DMS 273 (cell line): ENCODE measurements at regions not wholly inside any gene's neighbourhood (a gene's known extent, or its start where the extent isn't known, plus 50 kb on each side); places are given as distances from the start of the nearest gene placed in this dataset.
"Not testable (repeated sequence)": the region's sequence is repeated elsewhere in the genome, so short reads cannot be mapped to it uniquely, and the experiment has no call there.

Experiments used
- DNase-seq: peaks from one replicate; lab custom pipeline; 2025; ENCODE audit not compliant: unreplicated experiment; lab: John Stamatoyannopoulos, UW

DNA sequence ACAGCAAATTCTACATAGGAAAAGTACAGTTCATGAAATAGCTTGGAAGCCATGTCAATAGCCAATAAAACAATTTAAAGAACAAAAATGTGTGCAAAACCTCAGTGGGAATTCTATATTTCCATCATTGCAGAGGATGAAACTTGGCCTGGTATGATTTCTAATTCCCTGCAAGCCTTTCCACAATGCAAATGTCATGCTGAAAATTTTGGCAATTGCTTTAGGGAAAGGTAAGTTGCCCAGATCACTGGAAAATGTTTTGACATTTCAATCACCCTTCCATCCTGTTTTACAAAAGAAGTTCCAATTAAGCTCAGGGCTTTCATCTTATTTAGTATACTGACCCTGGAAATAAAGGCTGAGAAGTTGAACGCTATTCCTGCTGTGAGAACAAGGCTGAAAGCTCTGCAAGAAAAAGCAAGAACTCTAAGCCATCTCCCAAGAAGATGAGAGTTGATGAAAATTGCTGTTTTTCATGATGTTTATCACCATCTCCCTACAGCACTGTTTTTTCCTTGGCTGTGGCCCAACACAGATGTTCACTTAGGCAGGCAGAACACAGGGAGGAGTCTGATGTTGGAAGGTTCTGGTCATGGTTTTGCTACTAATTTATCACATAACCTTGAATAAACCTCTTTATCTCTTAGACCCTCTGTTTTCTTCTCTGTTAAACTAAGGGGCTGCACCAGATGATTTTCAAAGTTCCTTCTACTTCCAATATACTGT, 263.7 kb downstream of the KCTD12 start:
- DNase-seq: peak; percentile 62

DNA sequence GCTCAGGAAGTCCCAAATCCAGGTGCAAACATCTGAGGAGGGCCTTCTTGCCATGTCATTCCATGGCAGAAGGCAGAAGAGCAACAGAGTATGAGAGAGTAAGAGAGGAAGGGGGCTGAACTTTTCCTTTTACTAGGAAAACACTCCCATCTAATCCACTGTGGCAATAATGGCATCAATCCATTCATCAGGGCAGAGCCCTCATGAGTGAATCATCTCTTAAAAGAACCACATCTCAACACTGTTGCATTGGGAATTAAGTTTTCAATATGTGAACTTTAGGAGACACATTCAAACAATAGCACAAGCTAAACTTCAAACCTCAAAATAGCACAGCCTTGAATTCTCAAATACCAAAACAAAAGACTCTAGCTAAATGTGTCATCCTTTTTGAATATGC, 264.5 kb downstream of the KCTD12 start:
- DNase-seq: no peak

DNA sequence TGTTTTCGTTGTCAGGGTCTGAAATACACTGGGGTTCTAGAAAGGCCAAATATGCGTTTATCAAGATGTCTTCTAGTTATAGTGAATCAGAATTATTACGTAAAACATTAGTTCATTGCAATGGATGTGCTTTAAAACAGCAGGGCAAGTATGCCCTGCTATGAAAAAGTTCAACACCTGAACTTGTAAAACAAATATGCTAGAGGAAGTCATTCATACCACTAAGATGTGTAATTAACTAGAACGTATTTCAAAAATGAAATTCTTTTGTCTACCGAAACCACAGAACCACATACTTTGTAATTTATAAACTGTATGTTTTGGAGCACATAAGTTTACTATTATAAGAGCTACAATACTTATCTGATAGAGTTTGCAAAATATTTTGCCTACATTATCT, 266.2 kb downstream of the KCTD12 start:
- no peak for DNase-seq

DNA sequence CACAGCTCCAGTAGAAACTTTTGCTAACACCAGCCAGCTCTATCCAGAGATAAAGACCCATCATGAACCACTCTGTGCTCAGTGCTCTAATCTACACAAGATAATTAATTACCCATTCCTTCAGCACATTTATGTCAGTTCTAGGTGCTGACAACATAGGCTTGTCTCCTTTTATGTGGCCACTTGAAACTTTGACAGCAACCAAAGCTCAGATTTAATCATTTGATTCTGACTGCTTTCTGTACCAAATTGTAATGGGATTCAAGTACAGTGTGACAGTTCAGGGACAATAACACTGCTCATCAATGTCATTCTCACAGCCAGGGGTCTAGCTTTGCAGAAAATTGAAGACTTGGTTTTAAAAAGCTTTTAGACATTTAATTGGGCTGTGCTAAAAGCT, 266.6 kb downstream of the KCTD12 start:
- DNase-seq: no peak

DNA sequence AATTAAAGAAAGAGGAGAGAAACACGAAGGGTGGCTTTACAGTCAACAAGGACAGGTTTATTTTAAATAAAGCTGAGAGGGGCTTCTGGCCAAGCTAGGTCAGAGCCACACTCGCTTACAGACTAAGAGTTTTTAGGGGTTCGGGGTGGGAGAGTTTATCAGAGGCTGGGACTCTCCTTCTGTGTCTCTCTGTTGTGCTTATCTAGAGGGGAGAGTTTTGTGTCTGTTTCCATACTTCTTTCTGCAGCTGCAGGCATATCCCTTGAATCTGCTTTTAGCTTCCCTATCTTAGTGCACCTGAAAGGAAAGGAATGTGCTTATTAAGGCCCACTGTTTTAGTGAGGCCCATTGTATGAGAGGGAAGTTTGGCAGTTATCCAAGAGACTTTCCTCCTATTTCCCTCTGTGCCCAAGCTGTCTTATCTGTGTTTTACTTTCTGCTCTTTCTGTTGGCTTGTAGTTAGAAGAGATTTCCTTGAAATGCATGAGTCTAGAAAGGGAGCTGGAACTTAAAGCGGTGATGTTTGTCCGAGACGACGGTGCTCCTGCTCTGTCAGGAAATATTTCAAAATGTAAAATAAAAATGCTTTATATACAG, 275.3 kb downstream of the KCTD12 start:
- peak; percentile 14 for DNase-seq

DNA sequence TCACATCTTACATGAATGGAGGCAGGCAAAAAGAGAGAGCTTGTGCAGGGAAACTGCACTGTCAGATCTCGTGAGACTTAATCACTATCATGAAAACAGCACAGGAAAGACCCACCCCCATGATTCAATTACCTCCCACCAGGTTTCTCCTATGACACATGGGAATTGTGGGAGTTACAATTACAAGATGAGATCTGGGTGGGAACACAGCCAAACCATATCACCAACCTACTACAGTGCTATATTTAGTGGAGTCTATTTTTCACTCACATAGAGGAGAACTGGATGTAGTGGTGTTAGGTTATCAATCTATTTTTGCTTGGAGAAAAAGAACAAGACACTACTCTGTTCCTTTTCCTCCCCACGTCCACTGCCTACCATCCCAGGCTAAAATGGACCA, 276.6 kb downstream of the KCTD12 start:
- DNase-seq: no peak

DNA sequence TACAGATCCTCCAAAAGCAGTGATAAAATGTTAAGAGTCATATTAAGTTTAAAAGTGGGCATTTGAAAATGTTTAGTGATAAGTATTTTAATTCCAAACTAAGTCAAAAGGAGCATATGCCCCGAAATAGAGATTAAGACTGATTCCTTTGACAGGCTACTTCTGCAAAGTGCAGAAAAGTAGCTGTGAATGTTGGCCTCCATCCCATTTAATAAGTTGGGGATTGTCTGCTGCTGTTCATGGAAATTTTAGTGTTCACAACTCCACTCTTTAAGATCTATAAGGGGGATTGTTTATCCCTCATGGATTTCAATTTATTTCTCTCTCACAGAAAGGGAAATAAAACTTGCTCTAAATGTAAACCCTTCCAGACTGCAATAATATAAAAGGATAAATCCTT, 278.3 kb downstream of the KCTD12 start:
- no peak for DNase-seq

DNA sequence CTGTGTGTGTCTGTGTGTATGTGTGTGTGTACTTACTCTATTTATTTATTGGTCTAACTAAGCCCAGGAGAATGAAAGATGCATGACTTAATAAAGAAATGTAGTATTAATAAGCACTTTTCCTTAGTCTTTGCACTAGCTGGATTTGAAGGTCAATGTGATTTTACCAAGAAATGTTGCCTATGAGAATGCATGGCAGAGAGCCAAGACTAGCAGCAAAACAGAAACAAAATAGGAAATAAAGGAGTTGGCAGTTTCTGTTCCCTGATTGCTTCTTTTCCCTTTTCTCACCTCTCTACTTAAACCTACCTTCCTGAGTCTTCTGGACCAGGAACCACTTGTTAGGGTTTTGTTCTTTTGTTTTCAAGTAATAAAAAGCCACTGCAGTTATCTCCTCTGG, 286.1 kb downstream of the KCTD12 start:
- DNase-seq: peak; percentile 7

DNA sequence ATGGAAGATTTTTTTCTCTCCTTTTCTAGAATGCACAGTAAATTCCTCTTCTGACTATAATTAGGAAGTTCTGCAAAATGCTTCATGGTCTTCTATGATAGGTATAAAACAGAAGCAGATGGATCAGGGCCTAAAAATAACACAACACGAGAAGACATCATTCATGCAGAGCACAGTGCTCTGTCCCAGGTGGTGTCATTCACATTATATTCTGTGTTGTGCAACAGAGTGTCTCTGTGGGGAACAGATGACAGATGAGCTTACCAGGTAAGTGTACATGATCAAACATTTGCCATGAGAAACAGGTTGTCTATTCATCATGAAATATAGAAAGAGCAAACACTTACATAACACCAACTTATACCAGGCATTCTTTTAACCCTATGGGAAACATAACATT, 288.3 kb downstream of the KCTD12 start:
- no peak for DNase-seq

DNA sequence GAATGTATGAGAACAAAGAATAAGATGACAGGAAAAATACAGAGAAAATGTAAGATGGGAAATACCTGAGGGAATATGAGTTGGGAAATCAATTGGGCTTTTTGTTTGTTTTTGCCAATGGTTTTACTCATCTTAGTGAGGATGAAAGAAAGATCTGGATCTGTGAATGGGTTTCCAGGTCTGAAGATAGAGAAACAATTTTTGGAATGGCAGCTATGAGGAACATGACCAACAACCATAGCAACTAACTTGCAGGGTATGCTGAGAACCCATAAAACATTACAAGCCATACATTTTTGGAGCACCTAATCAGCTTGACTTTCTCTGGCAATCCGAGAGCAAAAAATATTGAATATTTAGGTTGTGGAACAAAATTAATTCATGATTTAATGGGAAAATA, 290.0 kb downstream of the KCTD12 start:
- DNase-seq: no peak

DNA sequence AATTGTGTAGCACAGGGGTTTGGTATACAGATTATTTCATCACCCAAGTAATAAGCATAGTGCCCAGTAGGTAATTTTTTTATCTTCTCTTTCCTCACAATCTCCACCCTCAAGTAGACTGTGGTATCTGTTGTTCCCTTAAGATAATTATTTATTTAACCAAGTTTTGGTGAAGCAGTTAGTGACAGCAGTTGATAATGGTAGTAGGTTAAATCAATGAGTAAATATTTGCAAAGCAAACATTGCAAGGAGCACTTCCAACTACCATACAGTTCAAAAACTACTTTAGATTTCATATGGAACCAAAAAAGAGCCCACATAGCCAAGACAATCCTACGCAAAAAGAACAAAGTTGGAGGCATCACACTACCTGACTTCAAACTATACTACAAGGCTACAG, 291.8 kb downstream of the KCTD12 start:
- DNase-seq: no peak

DNA sequence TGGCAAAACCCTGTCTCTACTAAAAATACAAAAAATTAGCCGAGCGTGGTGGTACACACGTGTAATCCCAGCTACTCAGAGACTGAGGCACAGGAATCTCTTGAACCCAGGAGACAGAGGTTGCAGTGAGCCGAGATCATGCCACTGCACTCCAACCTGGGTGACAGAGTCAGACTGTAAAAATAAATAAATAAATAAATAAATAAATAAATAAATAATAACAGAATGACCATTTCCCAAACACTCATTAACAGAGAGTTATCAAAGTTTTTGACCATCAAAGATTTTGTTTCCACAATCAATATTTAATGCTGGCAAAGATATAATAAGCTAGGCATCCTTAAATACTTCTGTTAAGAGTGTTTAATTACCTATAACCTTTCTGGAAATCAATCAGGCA, 299.4 kb downstream of the KCTD12 start:
- no peak for DNase-seq

DNA sequence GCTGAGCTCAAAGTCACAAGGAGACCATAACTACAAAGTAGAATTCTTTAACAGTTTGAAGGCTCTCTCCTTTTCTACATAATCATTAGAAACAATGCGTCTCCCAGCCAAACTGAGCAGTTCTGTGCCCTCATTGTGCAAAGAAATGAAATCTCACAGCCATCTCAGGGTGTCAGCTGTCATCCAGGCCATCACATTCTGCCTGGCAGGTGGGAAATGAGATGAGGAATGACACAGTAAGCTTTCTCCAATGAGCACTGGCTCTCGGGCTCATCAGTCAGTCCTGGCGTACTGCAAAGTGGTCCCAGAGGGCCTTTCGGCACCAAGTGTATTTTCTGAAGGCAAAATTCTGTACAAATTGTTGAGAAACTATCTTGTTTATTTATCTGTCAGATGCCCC, 306.5 kb downstream of the KCTD12 start:
- DNase-seq: no peak

DNA sequence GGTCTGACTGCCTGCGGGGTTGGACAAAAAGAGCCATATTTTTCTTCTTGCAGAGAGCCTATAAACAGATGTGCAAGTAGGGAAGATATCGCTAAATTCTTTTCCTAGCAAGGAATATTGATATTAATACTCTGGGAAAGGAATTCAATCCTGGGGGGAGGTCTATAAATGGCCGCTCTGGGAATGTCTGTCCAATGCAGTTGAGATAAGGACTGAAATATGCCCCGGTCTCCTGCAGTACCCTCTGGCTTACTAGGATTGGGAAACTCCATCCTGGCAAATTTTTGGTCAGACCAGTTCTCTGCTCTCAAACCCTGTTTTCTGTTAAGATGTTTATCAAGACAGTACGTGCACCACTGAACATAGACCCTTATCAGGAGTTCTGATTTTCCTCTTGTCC, 310.6 kb downstream of the KCTD12 start:
- not testable (repeated sequence) for DNase-seq

DNA sequence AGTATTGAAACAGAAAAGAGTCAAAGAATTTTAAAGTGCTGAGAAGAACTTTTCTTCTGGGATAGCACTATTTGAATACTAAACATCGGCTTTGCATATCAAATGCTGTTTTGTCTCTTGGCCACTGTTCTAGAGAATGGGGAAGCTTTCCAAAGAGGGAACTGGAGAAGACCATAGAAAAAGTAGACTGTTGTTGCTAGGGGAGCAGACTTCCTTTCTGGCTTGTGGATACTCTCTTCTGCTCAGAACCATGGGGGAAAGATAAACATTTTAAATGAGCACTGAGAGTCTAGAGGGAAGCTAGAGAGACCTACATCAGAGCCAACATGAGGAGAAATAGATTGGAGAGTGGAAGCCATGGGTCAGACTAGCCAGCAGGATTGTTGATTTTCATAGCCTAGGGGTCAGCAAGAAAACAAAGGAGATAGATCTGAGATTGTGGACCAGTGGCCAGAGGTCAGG, 315.7 kb downstream of the KCTD12 start:
- no peak for DNase-seq

DNA sequence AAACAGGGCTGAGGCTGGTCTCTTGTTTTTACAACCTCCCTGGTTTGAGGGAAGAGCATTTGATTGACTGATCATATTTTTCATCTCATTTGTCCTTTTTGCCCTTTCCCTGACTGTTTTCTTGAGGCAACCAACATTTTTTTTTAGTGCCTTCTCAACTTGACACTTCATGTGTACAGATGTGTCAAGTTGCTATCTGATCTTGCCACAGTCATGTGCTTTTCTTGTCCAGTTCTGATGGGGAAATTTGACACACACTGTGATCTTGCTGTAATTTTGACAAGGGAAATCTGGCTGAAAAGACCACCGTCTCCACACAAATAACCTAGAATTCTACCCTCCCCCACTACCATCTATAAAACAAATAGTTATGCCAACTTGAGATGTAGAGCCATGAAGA, 329.6 kb downstream of the KCTD12 start:
- no peak for DNase-seq

DNA sequence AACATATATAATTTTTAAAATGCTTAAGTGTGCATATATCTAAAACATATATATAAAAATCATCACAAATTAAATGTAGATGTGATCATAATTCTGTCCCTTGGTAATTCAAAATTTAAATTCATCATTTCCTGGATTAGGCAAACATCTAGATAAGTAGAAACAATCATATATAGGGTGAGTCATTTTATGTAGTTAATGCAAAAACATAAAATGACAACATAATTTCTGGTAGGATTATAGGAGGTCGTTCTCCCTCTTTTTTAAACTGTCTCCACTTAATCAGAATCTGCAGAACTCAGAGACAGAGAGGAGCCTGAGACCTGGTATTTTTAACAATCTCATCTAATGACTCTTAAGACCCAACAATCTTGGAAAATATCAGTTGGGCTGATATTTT, 333.4 kb downstream of the KCTD12 start:
- DNase-seq: no peak

DNA sequence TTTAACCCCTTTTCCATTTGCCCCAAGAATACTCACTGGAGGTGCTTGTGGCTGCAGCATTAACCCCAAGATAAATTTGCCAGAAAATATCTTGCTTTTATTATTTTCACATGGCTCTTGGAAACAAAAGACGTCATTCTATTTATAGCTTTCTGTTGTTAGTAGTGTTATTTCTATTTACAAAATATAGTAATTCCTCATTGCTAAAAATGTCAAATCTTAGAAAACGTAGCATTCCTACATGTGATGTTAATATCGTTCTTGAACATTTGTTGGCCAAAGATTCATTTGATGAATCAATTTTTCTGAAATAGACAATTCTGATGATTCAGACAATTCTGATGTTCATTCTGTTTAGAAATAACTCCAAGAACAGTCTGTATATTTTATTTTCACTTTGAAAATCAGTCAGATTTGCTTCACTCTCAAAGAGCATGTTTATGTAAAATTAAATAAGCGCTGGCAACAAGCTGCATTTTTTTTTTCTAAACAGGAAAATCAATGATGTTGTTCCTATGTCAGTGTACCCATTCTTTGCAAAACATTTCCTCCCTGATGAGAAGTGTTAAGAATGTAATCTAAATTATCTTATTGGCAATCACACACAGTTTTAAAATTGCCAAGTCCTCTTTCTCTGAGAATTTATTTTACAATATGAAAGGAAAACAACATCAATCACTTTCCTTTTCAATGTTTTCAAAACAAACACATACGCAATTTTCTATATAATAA, 334.0 kb downstream of the KCTD12 start:
- no peak for DNase-seq

DNA sequence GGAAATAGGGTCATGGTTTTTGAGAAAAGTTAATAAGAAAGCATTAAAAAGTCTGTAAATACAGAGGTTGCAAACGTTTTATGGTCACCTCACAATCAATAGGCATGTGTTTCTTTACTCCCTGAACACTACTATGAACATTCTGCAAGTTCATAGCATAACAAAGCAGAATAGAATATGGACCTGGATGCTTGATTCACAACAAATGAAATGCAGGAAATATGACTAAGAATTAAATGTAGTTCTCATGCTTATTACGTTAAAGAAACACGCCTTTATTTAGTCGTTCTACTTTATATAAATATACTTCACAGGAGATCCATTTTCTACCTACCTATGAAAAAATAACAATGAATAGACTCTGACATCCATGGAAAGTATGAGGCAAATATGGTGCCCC, 344.0 kb downstream of the KCTD12 start:
- no peak for DNase-seq

DNA sequence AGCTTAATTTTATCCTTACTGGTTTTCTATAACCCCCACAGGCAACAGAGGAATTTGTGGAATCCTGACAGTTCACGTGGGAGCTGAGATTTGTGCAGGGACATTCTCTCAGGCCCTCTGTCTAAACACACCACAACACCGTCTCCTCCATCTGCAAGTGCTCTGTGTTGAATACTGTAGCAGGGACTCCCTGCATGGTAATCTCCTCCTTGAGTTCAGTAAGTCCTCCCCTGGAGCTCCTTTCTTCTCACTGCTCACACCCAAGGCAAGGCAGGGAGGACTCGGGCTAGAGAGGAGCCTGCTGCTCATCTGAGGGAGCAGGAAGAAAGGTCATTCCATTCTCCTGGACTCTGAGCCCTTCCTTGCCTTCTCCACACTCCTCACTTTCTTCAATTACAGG, 348.2 kb downstream of the KCTD12 start:
- no peak for DNase-seq

DNA sequence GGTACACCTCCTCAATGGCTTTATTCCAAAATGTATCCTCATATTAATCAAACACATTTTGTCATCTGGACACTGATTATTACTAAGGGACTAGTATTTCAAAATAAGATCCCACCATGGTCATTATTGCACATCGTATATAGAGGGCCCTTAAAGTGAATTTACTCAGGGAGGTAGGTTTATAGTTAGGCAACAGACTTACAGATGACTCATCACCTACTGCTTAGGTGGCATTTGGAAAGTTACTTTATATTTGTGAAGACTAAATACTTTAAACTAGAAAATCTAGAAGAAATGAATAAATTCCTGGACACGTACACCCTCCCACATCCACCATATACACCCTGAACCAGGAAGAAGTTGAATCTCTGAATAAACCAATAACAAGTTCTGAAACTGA, 353.0 kb downstream of the KCTD12 start:
- no peak for DNase-seq

DNA sequence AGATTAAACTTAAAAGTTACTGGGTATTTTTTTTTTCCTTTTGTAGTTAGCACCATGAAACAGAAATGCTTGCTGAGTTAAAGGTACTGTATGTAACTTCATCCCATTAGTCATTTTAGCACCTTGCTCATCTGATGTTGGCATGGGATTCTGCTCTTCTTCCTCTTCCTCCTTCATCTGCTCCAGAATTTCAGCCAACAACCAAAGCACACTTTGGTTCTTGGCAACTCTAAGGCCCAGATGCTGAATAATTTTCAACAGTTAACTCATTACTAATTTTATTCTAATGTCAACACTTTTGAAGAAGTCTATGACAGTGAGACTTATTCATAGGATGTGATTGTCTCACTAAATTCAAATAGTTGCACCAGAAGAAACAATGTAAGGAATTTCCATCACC, 359.2 kb downstream of the KCTD12 start:
- DNase-seq: peak; percentile 39
